HUES6 (cell line): ENCODE measurements at regions not wholly inside any gene's neighbourhood (a gene's known extent, or its start where the extent isn't known, plus 50 kb on each side); places are given as distances from the start of the nearest gene placed in this dataset.

ENCODE experiments used
- H3K27ac ChIP-seq: 2 replicates; pipeline ENCODE4 v1.7.0; 2013; ENCODE audit warnings: low read depth, mild to moderate bottlenecking, low read length, inconsistent platforms
- H3K27me3 ChIP-seq: 2 replicates; pipeline ENCODE4 v1.6.1; 2013; ENCODE audit warnings: low read length; ENCODE audit not compliant: control insufficient read depth, insufficient read depth
- H3K36me3 ChIP-seq: 2 replicates; pipeline ENCODE4 v1.6.1; 2013; ENCODE audit warnings: low read length; ENCODE audit not compliant: control insufficient read depth, insufficient read depth
- H3K4me1 ChIP-seq: 2 replicates; pipeline ENCODE4 v1.6.1; 2013; ENCODE audit warnings: low read length; ENCODE audit not compliant: control insufficient read depth, insufficient read depth
- H3K4me3 ChIP-seq: 2 replicates; pipeline ENCODE4 v1.5.1; 2013; ENCODE audit warnings: low read depth, low read length
- H3K9ac ChIP-seq: one replicate; pipeline ENCODE4 v1.6.1; 2013; ENCODE audit warnings: mild to moderate bottlenecking, low read length
- H3K9me3 ChIP-seq: 2 replicates; pipeline ENCODE4 v1.6.1; 2013; ENCODE audit warnings: low read depth, low read length; ENCODE audit not compliant: control insufficient read depth, insufficient read depth

DNA sequence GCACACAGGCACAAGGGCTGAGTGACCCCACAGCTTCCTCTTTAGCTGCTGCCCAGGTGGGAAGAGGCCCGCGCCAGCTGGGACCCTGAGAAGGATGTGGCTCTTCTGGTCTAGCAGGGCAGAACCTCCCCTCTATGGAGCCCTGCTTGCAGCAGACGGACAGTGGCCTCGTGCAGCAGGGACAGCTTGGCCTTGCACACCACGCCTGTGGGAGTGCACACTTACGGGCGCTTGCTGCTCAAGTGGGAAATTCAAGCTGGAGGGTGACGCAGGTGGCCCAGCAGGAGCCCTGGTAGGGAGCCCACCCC, 971.4 kb downstream of the BRD1 start:
- H3K9me3 ChIP-seq, result peaks cover 5% of the 10 kb centered on the region; the same call in 1 of the 2 replicates
- no peaks in the 10 kb centered on the region for H3K36me3 ChIP-seq
- H3K27me3 ChIP-seq, result peaks cover 6% of the 10 kb centered on the region

DNA sequence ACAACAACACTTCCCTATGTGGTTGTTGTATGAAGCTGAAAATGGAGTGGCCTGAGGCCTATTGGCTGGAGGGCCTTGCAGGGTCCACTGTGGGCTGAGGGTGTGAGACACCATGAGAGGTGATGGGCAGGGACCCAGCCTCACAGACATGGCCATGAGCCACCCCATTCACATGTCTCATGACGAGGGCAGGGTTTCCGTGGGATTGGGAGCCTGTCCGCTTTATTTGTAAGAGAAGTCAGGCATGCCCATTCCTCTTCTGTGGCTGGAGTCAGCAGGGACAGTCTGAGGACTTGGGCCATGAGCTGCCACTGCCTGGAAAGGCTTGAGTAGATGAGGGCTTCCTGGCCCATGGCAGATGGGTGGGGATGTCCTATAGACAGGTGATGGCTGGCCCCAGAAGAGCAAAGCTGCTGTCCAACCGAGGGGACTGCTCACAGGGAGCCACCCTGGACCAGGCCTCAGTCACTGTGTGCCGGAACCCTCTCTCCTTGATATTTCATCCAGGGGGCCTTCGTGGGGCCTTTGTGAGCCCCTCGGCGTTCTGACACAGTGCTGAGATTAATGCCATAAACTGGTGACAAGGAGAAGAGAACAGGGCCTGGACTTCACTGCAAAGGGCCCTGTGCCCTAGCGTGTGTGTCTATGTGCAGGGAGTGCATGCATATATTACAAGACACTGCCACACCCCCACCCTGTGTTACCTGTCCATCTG, 971.9 kb downstream of the BRD1 start:
- no peak overlapping the region for H3K27ac ChIP-seq
- no peaks in the 10 kb centered on the region for H3K36me3 ChIP-seq
- H3K9ac ChIP-seq, result no peak overlapping the region
- H3K4me3 ChIP-seq, result no peak overlapping the region
- no peaks in the 10 kb centered on the region for H3K4me1 ChIP-seq
- peaks cover 6% of the 10 kb centered on the region for H3K27me3 ChIP-seq
- peaks cover 5% of the 10 kb centered on the region; the same call in 1 of the 2 replicates for H3K9me3 ChIP-seq

More for the DNA sequence above, 971.4 kb downstream of the BRD1 start:
- H3K27ac ChIP-seq, result no peak overlapping the region
- H3K4me3 ChIP-seq, result no peak overlapping the region
- H3K9ac ChIP-seq, result no peak overlapping the region
- no peaks in the 10 kb centered on the region for H3K4me1 ChIP-seq

- Histone ChIP-seq H3K9ac (no peak overlapping the region), H3K9me3 (peaks cover 5% of the 10 kb centered on the region; the same call in 1 of the 2 replicates), H3K4me1 (no peaks in the 10 kb centered on the region), H3K27ac (no peak overlapping the region), H3K27me3 (peaks cover 4% of the 10 kb centered on the region), H3K36me3 (no peaks in the 10 kb centered on the region), H3K4me3 (no peak overlapping the region)
These were observed 972.7 kb downstream of the BRD1 start for GRCh38 chr22:48855013-48855412.

DNA sequence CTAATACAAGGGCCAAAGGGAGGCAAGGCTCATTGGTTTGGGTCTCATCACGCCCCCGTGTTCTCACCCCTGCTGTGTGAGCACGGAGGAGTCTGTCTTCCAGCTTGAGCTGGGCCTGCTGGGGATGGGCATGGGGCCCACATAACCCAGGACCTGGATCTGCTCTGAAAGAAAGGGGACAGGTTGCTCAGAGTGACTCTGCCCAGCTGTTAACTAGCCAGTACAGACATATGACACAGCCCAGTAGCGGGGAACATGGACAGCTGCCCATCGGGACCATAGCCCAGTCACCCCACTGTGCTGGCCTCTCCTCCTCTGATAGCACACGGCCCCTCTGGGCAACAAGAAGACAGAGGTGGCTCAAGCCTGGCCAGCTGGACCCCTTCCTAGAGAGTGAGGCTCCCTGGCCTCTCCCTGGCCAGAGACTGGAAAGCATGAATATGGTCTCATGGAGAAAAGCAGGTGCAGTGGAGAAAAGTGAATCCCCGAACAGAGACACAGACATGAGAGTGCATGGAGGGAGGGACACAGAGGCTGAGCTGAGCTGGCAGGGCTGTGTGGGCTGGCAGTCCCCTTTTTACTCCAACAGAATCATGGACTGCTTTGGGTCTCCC, 973.9 kb downstream of the BRD1 start:
- Histone ChIP-seq H3K4me1 (no peaks in the 10 kb centered on the region), H3K27ac (no peak overlapping the region), H3K27me3 (no peaks in the 10 kb centered on the region; the same call in 1 of the 2 replicates)

DNA sequence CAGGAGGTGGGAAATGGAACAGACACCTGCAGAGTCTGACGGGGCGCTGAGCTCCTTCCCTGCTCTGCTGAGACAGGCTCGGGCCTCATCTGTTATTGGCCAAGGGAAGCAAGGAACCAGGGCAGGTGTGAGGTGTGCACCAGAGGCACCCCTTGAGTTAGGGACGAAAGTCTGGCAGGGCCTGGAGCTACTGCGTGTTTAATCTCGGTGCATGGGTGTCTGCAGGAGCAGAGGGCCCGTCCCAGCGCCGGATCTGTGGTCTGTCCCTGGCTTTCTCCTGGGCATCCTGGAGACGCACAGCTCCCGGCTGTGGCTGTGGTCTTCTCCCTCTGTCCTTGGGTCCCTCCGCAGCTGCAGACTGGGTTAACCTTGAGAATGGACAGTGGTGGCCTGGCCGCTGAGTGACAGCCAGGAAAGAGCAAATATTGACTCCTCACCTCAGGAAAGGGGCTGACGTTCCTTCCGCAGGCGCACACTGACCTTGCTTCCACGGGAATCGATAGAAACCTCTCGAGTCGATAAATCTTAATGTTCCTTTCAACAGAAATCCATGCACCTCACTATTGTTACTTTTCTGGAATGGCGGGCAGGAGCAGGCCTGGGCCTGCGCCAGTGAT, 975.6 kb downstream of the BRD1 start:
- H3K9ac ChIP-seq, result no peak overlapping the region
- no peaks in the 10 kb centered on the region for H3K36me3 ChIP-seq
- H3K4me1 ChIP-seq, result no peaks in the 10 kb centered on the region
- H3K4me3 ChIP-seq, result no peak overlapping the region
- no peaks in the 10 kb centered on the region; the same call in 1 of the 2 replicates for H3K9me3 ChIP-seq
- H3K27me3 ChIP-seq, result no peaks in the 10 kb centered on the region; the same call in 1 of the 2 replicates
- no peak overlapping the region for H3K27ac ChIP-seq

More for the DNA sequence above, 973.9 kb downstream of the BRD1 start:
- no peaks in the 10 kb centered on the region for H3K36me3 ChIP-seq
- H3K9ac ChIP-seq, result no peak overlapping the region
- H3K9me3 ChIP-seq, result peaks cover 1% of the 10 kb centered on the region; the same call in 1 of the 2 replicates
- H3K4me3 ChIP-seq, result no peak overlapping the region

DNA sequence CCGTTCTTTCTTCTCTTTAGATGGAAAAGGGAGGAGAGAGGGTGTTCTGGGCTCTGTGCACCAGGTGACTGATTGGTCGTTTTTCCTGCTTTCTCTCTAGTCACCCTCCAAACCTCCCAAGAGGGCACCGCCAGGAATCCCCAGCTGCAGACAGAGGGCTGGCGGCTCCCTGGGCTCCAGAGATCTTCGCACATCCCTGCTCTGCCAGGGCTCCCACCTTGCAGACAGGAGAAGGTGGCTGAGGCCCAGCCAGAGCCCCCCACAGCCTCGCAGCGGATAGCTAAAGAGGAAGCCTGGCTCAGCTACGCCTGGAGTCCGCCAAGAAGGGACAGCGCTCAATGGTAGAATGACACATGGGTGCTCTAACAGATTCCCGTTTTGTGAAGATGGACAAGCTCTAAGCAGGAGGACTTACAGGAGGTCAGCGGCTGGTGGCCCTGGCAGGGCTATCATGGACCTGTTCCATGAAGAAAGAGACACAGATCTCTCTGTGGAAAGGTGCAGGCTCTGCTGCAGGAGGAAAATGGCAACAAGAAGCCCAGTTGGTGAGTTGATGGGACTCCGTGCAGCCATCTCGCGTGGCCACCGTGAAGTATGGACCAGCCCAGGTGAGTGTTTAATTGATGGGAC, 976.9 kb downstream of the BRD1 start:
- Histone ChIP-seq H3K27me3 (no peaks in the 10 kb centered on the region; the same call in 1 of the 2 replicates), H3K27ac (no peak overlapping the region), H3K9me3 (no peaks in the 10 kb centered on the region; the same call in 1 of the 2 replicates)

DNA sequence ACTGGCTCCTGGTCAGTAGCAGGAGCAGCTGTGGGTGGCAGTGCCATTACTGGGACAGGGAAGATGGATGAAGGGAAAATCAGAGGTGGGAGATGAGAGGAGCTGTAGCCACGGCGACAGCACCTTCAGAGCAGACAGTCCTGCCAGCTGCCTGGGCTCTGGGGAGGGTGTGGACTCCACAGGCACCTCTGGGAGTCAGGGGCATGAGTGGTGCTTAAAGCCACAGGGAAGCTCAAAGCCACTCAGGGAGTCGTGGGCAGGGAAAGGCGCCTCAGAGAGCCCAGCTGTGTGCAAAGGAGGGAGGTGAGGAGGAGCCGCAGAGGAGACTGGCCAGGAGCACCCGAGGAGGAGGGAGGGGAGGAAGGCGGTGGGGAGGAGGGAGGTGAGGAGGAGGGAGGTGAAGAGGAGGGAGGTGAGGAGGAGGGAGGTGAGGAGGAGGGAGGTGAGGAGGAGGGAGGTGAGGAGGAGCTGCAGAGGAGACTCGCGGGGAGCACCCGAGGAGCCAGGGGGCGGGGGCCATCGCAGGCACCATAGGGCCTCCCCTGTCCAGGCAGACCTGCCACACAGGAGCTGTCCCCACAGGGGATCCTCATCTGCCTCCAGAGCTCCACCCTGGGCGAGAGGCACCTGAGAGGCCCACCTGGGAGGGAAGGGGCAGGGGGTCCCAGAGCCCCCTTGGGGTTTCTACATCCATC, 977.6 kb downstream of the BRD1 start:
- Histone ChIP-seq H3K27me3 (no peaks in the 10 kb centered on the region; the same call in 1 of the 2 replicates), H3K4me3 (no peak overlapping the region), H3K9ac (no peak overlapping the region), H3K36me3 (no peaks in the 10 kb centered on the region), H3K27ac (no peak overlapping the region), H3K4me1 (no peaks in the 10 kb centered on the region), H3K9me3 (no peaks in the 10 kb centered on the region; the same call in 1 of the 2 replicates)

More for the DNA sequence above, 976.9 kb downstream of the BRD1 start:
- Histone ChIP-seq H3K9ac (no peak overlapping the region), H3K4me3 (no peak overlapping the region), H3K36me3 (no peaks in the 10 kb centered on the region), H3K4me1 (no peaks in the 10 kb centered on the region)

DNA sequence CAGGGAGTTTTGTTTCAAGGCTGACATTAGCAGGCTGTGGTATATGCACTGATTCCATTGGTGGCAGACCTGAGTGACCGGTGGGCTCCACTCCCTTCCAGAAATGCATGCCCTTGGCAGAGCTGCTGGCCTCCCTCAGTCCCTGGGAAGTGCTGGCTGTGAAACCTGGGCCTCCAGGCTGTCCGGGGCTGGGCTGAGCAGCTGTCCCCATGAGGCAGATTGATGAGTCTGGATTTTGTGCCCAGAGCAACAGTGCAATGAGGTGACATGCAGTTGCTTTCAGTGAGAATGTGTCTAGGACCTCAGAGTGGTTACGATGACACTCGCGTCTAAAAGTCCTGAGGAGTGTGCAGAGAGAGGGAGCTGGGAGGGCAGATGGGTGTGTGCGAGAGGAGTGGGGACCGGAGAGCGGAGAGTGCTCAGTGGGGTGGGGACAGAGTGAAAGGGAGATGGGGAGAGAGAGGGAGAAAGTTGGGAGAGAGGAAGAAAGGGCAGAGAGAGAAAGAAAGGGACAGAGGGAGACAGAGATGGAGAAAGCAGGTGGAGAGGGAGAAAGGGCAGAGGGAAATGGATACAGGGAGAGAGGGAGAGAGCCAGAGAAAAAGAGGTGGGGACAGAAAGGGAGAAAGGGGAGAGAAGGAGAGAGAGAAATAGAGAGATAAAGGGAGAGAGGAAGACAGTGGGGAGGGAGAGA, 978.3 kb downstream of the BRD1 start:
- H3K36me3 ChIP-seq, result no peaks in the 10 kb centered on the region
- no peaks in the 10 kb centered on the region; the same call in 1 of the 2 replicates for H3K9me3 ChIP-seq
- no peaks in the 10 kb centered on the region; the same call in 1 of the 2 replicates for H3K27me3 ChIP-seq
- no peak overlapping the region for H3K4me3 ChIP-seq
- no peak overlapping the region for H3K9ac ChIP-seq
- no peaks in the 10 kb centered on the region for H3K4me1 ChIP-seq
- no peak overlapping the region for H3K27ac ChIP-seq

DNA sequence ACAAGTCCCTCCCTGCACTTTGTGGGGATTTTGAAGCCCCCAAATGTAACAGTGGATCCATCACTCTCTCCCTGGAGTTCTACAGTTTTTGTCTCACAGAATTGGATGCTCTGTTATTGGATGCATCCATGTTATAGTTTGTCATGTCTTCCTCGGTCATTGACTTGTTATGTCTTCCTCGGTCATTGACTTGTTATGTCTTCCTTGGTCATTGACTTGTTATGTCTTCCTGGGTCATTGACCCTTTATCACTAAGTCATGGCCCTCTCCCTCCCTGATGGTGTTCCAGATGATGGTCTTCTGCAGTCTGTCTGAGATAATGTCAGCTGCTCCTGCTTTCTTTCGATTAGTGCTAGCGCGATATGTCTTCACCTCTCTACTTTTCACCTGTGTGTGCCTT, 981.5 kb downstream of the BRD1 start:
- no peaks in the 10 kb centered on the region; the same call in 1 of the 2 replicates for H3K4me1 ChIP-seq
- H3K4me3 ChIP-seq, result no peak overlapping the region
- H3K27ac ChIP-seq, result no peak overlapping the region
- H3K27me3 ChIP-seq, result no peaks in the 10 kb centered on the region; the same call in 1 of the 2 replicates
- no peaks in the 10 kb centered on the region; the same call in 1 of the 2 replicates for H3K9me3 ChIP-seq
- no peak overlapping the region for H3K9ac ChIP-seq
- H3K36me3 ChIP-seq, result no peaks in the 10 kb centered on the region

DNA sequence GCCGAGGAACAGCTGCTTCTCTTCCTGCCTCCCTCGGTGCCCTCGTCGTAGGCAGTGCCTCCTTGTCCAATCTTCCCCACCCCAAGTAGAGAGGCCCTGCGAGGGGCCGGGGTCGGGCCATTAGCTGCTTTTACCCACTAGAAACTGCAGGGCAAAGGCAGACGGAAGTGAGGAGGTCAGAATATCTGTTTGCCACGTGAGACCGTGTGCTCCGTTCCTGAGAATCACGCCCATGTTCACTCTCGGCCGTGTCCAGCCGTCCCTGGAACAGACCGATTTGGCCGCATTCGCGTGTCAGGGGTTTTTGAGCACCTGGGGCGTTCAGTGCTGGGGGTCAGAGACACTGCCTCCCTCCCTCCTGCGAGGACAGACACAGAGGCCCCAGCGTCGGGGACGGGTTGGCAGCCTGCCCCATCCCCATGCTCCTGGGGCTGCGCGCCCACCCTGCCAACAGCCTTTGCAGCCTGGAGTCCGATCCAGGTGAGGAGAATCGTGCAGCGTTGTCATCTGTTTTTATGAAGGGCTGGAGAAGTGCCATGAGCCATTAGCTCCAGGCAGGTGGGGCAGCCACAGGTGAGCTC, 982.2 kb downstream of the BRD1 start:
- Histone ChIP-seq H3K27ac (no peak overlapping the region), H3K4me1 (no peaks in the 10 kb centered on the region; the same call in 1 of the 2 replicates), H3K27me3 (no peaks in the 10 kb centered on the region; the same call in 1 of the 2 replicates), H3K9ac (no peak overlapping the region), H3K4me3 (no peak overlapping the region), H3K36me3 (no peaks in the 10 kb centered on the region), H3K9me3 (no peaks in the 10 kb centered on the region; the same call in 1 of the 2 replicates)
